C4-2B (cell line): ENCODE measurements at regions not wholly inside any gene's neighbourhood (a gene's known extent, or its start where the extent isn't known, plus 50 kb on each side); places are given as distances from the start of the nearest gene placed in this dataset.

Experiments used
- CTCF ChIP-seq: fragments of 450-650 bp; conservative IDR thresholded peaks from 2 replicates; pipeline ENCODE4 v1.5.1; 2017; ENCODE audit warnings: mild to moderate bottlenecking
- ZFX ChIP-seq: fragments of 450-650 bp; IDR thresholded peaks from 2 replicates; pipeline ENCODE4 v1.6.1; 2017

- TF ChIP-seq CTCF (no peak), ZFX (no peak)
Observed at GRCh38 chr1:112778137-112778536, 63.0 kb upstream of the PPM1J start.
